Inflammatory macrophage treated with lipopolysaccharide for 4 hours (primary cell): ENCODE measurements at regions not wholly inside any gene's neighbourhood (a gene's known extent, or its start where the extent isn't known, plus 50 kb on each side); places are given as distances from the start of the nearest gene placed in this dataset.

Source experiments
- DNase-seq: peaks from one replicate; pipeline ENCODE4 v3.0.0-alpha.2; 2020

- DNase-seq = no peak
Measured at GRCh38 chr9:126275386-126276001, 51.1 kb upstream of the MVB12B start.

- no peak for DNase-seq
Measured at GRCh38 chr9:126276056-126276728, 50.4 kb upstream of the MVB12B start.
